ENCODE measurements at regions not wholly inside any gene's neighbourhood (a gene's known extent, or its start where the extent isn't known, plus 50 kb on each side); places are given as distances from the start of the nearest gene placed in this dataset.
"Not testable (repeated sequence)": the region's sequence is repeated elsewhere in the genome, so short reads cannot be mapped to it uniquely, and the experiment has no call there.

GRCh38 chr4:55028196-55028595 is 97.2 kb downstream of the KDR start:
- no peak for DNase-seq

GRCh38 chr4:55027596-55027995 is 97.8 kb downstream of the KDR start:
- no peak for DNase-seq

- DNase-seq = not testable (repeated sequence)
Measured at GRCh38 chr4:55025456-55025855, 99.9 kb downstream of the KDR start.

GRCh38 chr4:55023030-55023429 is 102.4 kb downstream of the KDR start:
- DNase-seq = no peak

GRCh38 chr4:55021214-55021613 is 104.2 kb downstream of the KDR start:
- no peak for DNase-seq

- no peak for DNase-seq
Measured at GRCh38 chr4:55020131-55020530, 105.3 kb downstream of the KDR start.

- DNase-seq = no peak
Measured at GRCh38 chr4:55018978-55019377, 106.4 kb downstream of the KDR start.

- no peak for DNase-seq
Measured at GRCh38 chr4:55018521-55018920, 106.9 kb downstream of the KDR start.

GRCh38 chr4:55017406-55017805 is 108.0 kb downstream of the KDR start:
- DNase-seq = no peak

- DNase-seq = no peak
Measured at GRCh38 chr4:55016131-55016530, 109.3 kb downstream of the KDR start.

GRCh38 chr4:55014876-55015275 is 110.5 kb downstream of the KDR start:
- no peak for DNase-seq

GRCh38 chr4:55013431-55013955 is 111.9 kb downstream of the KDR start:
- DNase-seq = no peak

GRCh38 chr4:55012363-55013230 is 112.8 kb downstream of the KDR start:
- DNase-seq = no peak

GRCh38 chr4:55011761-55012160 is 113.6 kb downstream of the KDR start:
- DNase-seq = no peak

GRCh38 chr4:55010550-55010949 is 114.8 kb downstream of the KDR start:
- DNase-seq = no peak

- peak in 1 of 2 experiments; percentile 3 for DNase-seq
Measured at GRCh38 chr4:55008166-55009056, 117.0 kb downstream of the KDR start.

GRCh38 chr4:55005910-55006309 is 119.5 kb downstream of the KDR start:
- no peak for DNase-seq

- DNase-seq = no peak
Measured at GRCh38 chr4:55004831-55005230, 120.6 kb downstream of the KDR start.

- DNase-seq = no peak
Measured at GRCh38 chr4:55002431-55002830, 123.0 kb downstream of the KDR start.

- no peak for DNase-seq
Measured at GRCh38 chr4:55001538-55001937, 123.9 kb downstream of the KDR start.

GRCh38 chr4:54999003-54999402 is 126.4 kb downstream of the KDR start:
- DNase-seq = no peak

- not testable (repeated sequence) for DNase-seq
Measured at GRCh38 chr4:54993473-54994026, 131.8 kb downstream of the KDR start.

GRCh38 chr4:54992266-54992665 is 133.1 kb downstream of the KDR start:
- no peak for DNase-seq

Measured in activated CD4-positive, alpha-beta T cell treated with anti-CD3 and anti-CD28 coated beads, Interleukin-2, amount 50 U/mL, for 48 hours (primary cell).